Motor neuron (in vitro differentiated cells): ENCODE measurements at regions not wholly inside any gene's neighbourhood (a gene's known extent, or its start where the extent isn't known, plus 50 kb on each side); places are given as distances from the start of the nearest gene placed in this dataset.

ENCODE experiments used
- ATAC-seq, 8 experiments: fragments of 200-7000 bp; cut with Tn5 transposase; replicated peaks in 6 of 8; 2 replicates each; pipeline ENCODE4 v1.8.0; 2021; ENCODE audit warnings: mild to moderate bottlenecking in 8 of 8, moderate library complexity in 8 of 8
- H3K27ac ChIP-seq, 2 donors: fragments of 250-450 bp; sonication (Bioruptor Pico); 2 replicates each; pipeline ENCODE4 v1.9.0; 2021; ENCODE audit warnings: antibody characterized with exemption in 2 of 2, mild to moderate bottlenecking in 2 of 2, moderate library complexity in 1 of 2
- H3K4me1 ChIP-seq, 2 donors: fragments of 250-450 bp; sonication (Bioruptor Pico); replicated peaks in 1 of 2; 2 replicates each; pipeline ENCODE4 v1.6.1; 2021; ENCODE audit warnings: antibody characterized with exemption in 2 of 2, mild to moderate bottlenecking in 2 of 2, moderate library complexity in 1 of 2
- H3K4me3 ChIP-seq, 5 donors: fragments of 250-450 bp; sonication (Bioruptor Pico); 2 replicates each; pipeline ENCODE4 v1.9.0; 2021; ENCODE audit warnings: antibody characterized with exemption in 5 of 5, mild to moderate bottlenecking in 5 of 5, moderate library complexity in 4 of 5
- WGBS, 10 experiments: fragments of 450-650 bp; shearing (Covaris generic); methylation state at CpG; one replicate each; pipeline ENCODE4 v1.0.0; 2022; 5-methylcytosine and 5-hydroxymethylcytosine counted together
- in situ Hi-C, 9 experiments: fragments of 400-800 bp; cut with MboI; loops; one replicate each; pipeline ENCODE4 v1.15.0; 2021; ENCODE audit warnings: low sequenced_read_pairs in 9 of 9, low pct_unique_long_range_greater_than_20kb in 2 of 9; ENCODE audit not compliant: unreplicated experiment in 9 of 9

GRCh38 chr12:46884362-46884761 is 58.6 kb upstream of the SLC38A4 start:
- no peak for ATAC-seq
- in situ Hi-C loops = no loop called here
- no peak overlapping the region for H3K27ac ChIP-seq
- H3K4me3 ChIP-seq = no peak overlapping the region
- H3K4me1 ChIP-seq = no peaks in the 10 kb centered on the region

- Histone ChIP-seq H3K4me1 (no peaks in the 10 kb centered on the region), H3K27ac (no peak overlapping the region), H3K4me3 (no peak overlapping the region)
- 0 to 67% (median 30%) methylated on average over 1 to 2 of the region's 2 CpGs; no CpG with 5 or more reads in 2 of the 10 experiments for WGBS, 10 experiments
- in situ Hi-C loops = no loop called here
- no peak for ATAC-seq
Observed at GRCh38 chr12:46886541-46887041, 60.8 kb upstream of the SLC38A4 start.

- no peak for ATAC-seq
- Histone ChIP-seq H3K4me1 (no peaks in the 10 kb centered on the region), H3K27ac (no peak overlapping the region), H3K4me3 (no peak overlapping the region)
- in situ Hi-C loops = no loop called here
Observed at GRCh38 chr12:46887870-46888269, 62.1 kb upstream of the SLC38A4 start.

- in situ Hi-C loops = no loop called here
- H3K4me1 ChIP-seq = no peaks in the 10 kb centered on the region
- no peak overlapping the region for H3K4me3 ChIP-seq
- WGBS, 10 experiments = 50 to 90% (median 85%) methylated on average over 2 to 3 of the region's 3 CpGs; no CpG with 5 or more reads in 4 of the 10 experiments
- ATAC-seq = no peak
- no peak overlapping the region for H3K27ac ChIP-seq
Observed at GRCh38 chr12:46888568-46888967, 62.8 kb upstream of the SLC38A4 start.

GRCh38 chr12:46891306-46891705 is 65.5 kb upstream of the SLC38A4 start:
- H3K4me1 ChIP-seq = no peaks in the 10 kb centered on the region
- ATAC-seq = no peak
- 20 to 100% (median 67%) methylated on average over 1 of the region's 1 CpG; no CpG with 5 or more reads in 4 of the 10 experiments for WGBS, 10 experiments
- H3K4me3 ChIP-seq = no peak overlapping the region
- no peak overlapping the region for H3K27ac ChIP-seq
- in situ Hi-C loops = no loop called here

GRCh38 chr12:46892034-46892705 is 66.4 kb upstream of the SLC38A4 start:
- no peaks in the 10 kb centered on the region for H3K4me1 ChIP-seq
- in situ Hi-C loops = no loop called here
- no peak overlapping the region for H3K4me3 ChIP-seq
- WGBS, 10 experiments = 70 to 100% (median 88%) methylated on average over 1 to 10 of the region's 11 CpGs; no CpG with 5 or more reads in 2 of the 10 experiments
- H3K27ac ChIP-seq = no peak overlapping the region
- no peak for ATAC-seq

GRCh38 chr12:46892887-46893286 is 67.1 kb upstream of the SLC38A4 start:
- Histone ChIP-seq H3K4me3 (no peak overlapping the region), H3K4me1 (no peaks in the 10 kb centered on the region), H3K27ac (no peak overlapping the region)
- no peak for ATAC-seq
- WGBS, 10 experiments = 46 to 85% (median 72%) methylated on average over 1 to 4 of the region's 4 CpGs
- in situ Hi-C loops = no loop called here

- Histone ChIP-seq H3K4me3 (no peak overlapping the region), H3K4me1 (no peaks in the 10 kb centered on the region), H3K27ac (no peak overlapping the region)
- no peak for ATAC-seq
- 43 to 100% (median 87%) methylated on average over 1 of the region's 1 CpG; no CpG with 5 or more reads in 2 of the 10 experiments for WGBS, 10 experiments
- in situ Hi-C loops = no loop called here
Observed at GRCh38 chr12:46893434-46893833, 67.6 kb upstream of the SLC38A4 start.

- Histone ChIP-seq H3K4me1 (no peaks in the 10 kb centered on the region), H3K4me3 (no peak overlapping the region), H3K27ac (no peak overlapping the region)
- 0 to 67% (median 43%) methylated on average over 1 to 3 of the region's 3 CpGs; no CpG with 5 or more reads in 1 of the 10 experiments for WGBS, 10 experiments
- in situ Hi-C loops = no loop called here
- ATAC-seq = no peak
Observed at GRCh38 chr12:46895726-46896125, 69.9 kb upstream of the SLC38A4 start.

- H3K4me1 ChIP-seq = no peaks in the 10 kb centered on the region
- no peak for ATAC-seq
- H3K27ac ChIP-seq = no peak overlapping the region
- in situ Hi-C loops = no loop called here
- H3K4me3 ChIP-seq = no peak overlapping the region
- 0 to 11% (median 0%) methylated on average over 1 of the region's 1 CpG; no CpG with 5 or more reads in 1 of the 10 experiments for WGBS, 10 experiments
Observed at GRCh38 chr12:46896680-46897079, 70.9 kb upstream of the SLC38A4 start.

- 14 to 100% (median 63%) methylated on average over 1 to 2 of the region's 2 CpGs for WGBS, 10 experiments
- no peaks in the 10 kb centered on the region for H3K4me1 ChIP-seq
- in situ Hi-C loops = no loop called here
- ATAC-seq = no peak
- no peak overlapping the region for H3K27ac ChIP-seq
- H3K4me3 ChIP-seq = no peak overlapping the region
Observed at GRCh38 chr12:46898152-46898931, 72.5 kb upstream of the SLC38A4 start.

GRCh38 chr12:46898989-46899388 is 73.2 kb upstream of the SLC38A4 start:
- Histone ChIP-seq H3K4me3 (no peak overlapping the region), H3K4me1 (no peaks in the 10 kb centered on the region), H3K27ac (no peak overlapping the region)
- in situ Hi-C loops = no loop called here
- 20 to 100% (median 79%) methylated on average over 1 of the region's 1 CpG for WGBS, 10 experiments
- ATAC-seq = peak in 3 of 8 experiments; percentile 50 to 70 (median 60)

- 60 to 100% (median 86%) methylated on average over 1 to 3 of the region's 3 CpGs; no CpG with 5 or more reads in 2 of the 10 experiments for WGBS, 10 experiments
- Histone ChIP-seq H3K4me1 (no peaks in the 10 kb centered on the region), H3K4me3 (no peak overlapping the region), H3K27ac (no peak overlapping the region)
- no peak for ATAC-seq
- in situ Hi-C loops = no loop called here
Observed at GRCh38 chr12:46900734-46901463, 75.1 kb upstream of the SLC38A4 start.
